Stimulated activated CD4-positive, alpha-beta T cell treated with anti-CD3 and anti-CD28 coated beads, Interleukin-12 subunit alpha, Interleukin-12 subunit beta, amount 100 ng/mL, for 48 hours (primary cell): ENCODE measurements at regions not wholly inside any gene's neighbourhood (a gene's known extent, or its start where the extent isn't known, plus 50 kb on each side); places are given as distances from the start of the nearest gene placed in this dataset.
"Not testable (repeated sequence)": the region's sequence is repeated elsewhere in the genome, so short reads cannot be mapped to it uniquely, and the experiment has no call there.

Source experiments
- DNase-seq, 3 donors: peaks; one replicate each; pipeline ENCODE4 v3.0.0-alpha.2; 2020; ENCODE audit warnings: low read depth in 2 of 3, low spot score in 1 of 3

GRCh38 chr3:31095255-31095654 lies 200.8 kb upstream of the GADL1 start:
- DNase-seq, result no peak

GRCh38 chr3:31096661-31097395 lies 202.4 kb upstream of the GADL1 start:
- DNase-seq, result no peak

GRCh38 chr3:31100519-31100918 lies 206.1 kb upstream of the GADL1 start:
- no peak for DNase-seq

GRCh38 chr3:31101285-31101684 lies 206.8 kb upstream of the GADL1 start:
- not testable (repeated sequence) for DNase-seq

GRCh38 chr3:31102196-31102879 lies 207.9 kb upstream of the GADL1 start:
- peak; percentile 14 to 35 (median 15) for DNase-seq

GRCh38 chr3:31103181-31103580 lies 208.7 kb upstream of the GADL1 start:
- DNase-seq, result no peak

- no peak for DNase-seq
Observed at GRCh38 chr3:31103623-31104180, 209.2 kb upstream of the GADL1 start.

- DNase-seq, result no peak
Observed at GRCh38 chr3:31105011-31105410, 210.6 kb upstream of the GADL1 start.

GRCh38 chr3:31105438-31106077 lies 211.1 kb upstream of the GADL1 start:
- peak in 1 of 3 donors; percentile 12 for DNase-seq

- no peak for DNase-seq
Observed at GRCh38 chr3:31106204-31106603, 211.7 kb upstream of the GADL1 start.

GRCh38 chr3:31106912-31107311 lies 212.5 kb upstream of the GADL1 start:
- no peak for DNase-seq

- no peak for DNase-seq
Observed at GRCh38 chr3:31114929-31115283, 220.4 kb upstream of the GADL1 start.

GRCh38 chr3:31115531-31115930 lies 221.1 kb upstream of the GADL1 start:
- not testable (repeated sequence) for DNase-seq

GRCh38 chr3:31116651-31117050 lies 222.2 kb upstream of the GADL1 start:
- no peak for DNase-seq

- no peak for DNase-seq
Observed at GRCh38 chr3:31117854-31118253, 223.4 kb upstream of the GADL1 start.

GRCh38 chr3:31124373-31124772 lies 229.9 kb upstream of the GADL1 start:
- DNase-seq, result no peak

- DNase-seq, result no peak
Observed at GRCh38 chr3:31125413-31126020, 231.1 kb upstream of the GADL1 start.

GRCh38 chr3:31129241-31129640 lies 234.8 kb upstream of the GADL1 start:
- no peak for DNase-seq

GRCh38 chr3:31132132-31132769 lies 237.8 kb upstream of the GADL1 start:
- DNase-seq, result peak in 1 of 3 donors; percentile 29

- no peak for DNase-seq
Observed at GRCh38 chr3:31133541-31133940, 239.1 kb upstream of the GADL1 start.

GRCh38 chr3:31135546-31135945 lies 241.1 kb upstream of the GADL1 start:
- no peak for DNase-seq
